GM21717 (cell line): ENCODE measurements at regions not wholly inside any gene's neighbourhood (a gene's known extent, or its start where the extent isn't known, plus 50 kb on each side); places are given as distances from the start of the nearest gene placed in this dataset.

Source experiments
- ATAC-seq: cut with Tn5 transposase; IDR thresholded peaks from one replicate; pipeline ENCODE4 v1.9.1; 2021; ENCODE audit warnings: mild to moderate bottlenecking, moderate library complexity; ENCODE audit not compliant: unreplicated experiment

GRCh38 chr3:159852821-159853505, 135.7 kb upstream of the IL12A start:
- ATAC-seq, result no peak

DNA sequence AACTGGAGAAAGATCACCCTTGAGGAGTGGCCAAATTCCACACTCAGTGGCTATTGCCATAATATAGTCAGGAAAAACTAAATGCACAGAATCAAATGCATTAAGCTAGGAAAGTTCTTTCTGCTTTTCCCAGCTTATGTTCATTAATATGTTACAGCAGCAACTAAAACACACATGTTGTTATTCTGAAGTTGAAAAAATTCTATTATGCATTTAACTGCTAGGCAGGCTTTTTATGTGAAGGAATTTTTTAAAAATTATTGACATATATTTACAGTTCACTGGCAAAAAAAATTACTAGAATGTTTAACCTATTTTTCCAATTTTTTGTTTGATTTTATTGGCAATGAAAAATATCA, 135.2 kb upstream of the IL12A start:
- ATAC-seq, result no peak

GRCh38 chr3:159854500-159855124, 134.0 kb upstream of the IL12A start:
- no peak for ATAC-seq

GRCh38 chr3:159855599-159856346, 132.9 kb upstream of the IL12A start:
- no peak for ATAC-seq

DNA sequence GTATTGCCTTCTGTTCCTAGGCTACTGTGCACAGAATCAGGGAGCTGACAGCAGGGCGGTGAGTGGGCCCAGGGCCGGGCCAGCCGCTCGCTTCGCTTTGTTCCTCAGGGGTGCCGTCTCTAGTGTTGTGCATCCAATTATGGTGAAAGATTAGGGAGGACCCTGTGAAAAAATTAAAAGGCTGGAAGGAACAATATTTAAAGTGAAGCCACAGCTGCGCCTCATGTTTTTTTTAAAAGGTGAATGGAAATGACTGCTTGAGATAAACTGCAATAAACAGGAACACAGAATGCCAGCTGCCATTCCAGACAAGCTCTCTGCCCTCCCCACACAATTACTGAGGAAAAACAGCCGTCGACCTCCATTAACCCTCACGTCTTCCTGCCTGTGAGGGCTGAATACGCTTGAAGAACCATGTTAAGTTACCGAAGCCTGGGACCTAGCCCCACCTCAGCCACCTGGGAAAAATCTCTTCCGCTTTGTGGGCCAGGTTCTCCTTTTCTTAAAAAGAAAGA, 132.0 kb upstream of the IL12A start:
- ATAC-seq, result no peak

- no peak for ATAC-seq
Measured at GRCh38 chr3:159857840-159858239, 130.8 kb upstream of the IL12A start.

- ATAC-seq, result no peak
Measured at GRCh38 chr3:159858650-159859049, 130.0 kb upstream of the IL12A start.

DNA sequence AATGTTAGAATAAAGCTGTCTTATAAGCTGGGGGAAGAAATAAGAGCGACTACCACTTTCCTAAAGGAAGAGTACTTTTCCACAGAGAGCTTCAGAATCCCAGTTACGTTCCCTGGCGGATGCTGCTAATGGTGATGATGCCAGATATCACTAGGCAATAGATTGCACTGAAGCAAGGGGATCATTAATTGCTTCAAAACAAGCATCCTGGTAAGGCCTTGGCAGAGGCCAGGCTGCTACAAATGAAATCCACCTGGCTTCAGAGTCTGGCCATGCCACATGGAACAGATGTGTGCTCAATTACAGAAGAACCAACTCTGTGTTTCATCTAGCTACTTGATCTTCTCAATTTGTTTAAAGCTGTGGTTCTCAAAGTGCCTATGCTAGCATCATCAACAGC, 129.2 kb upstream of the IL12A start:
- ATAC-seq, result no peak

GRCh38 chr3:159859836-159860235, 128.8 kb upstream of the IL12A start:
- ATAC-seq, result no peak

DNA sequence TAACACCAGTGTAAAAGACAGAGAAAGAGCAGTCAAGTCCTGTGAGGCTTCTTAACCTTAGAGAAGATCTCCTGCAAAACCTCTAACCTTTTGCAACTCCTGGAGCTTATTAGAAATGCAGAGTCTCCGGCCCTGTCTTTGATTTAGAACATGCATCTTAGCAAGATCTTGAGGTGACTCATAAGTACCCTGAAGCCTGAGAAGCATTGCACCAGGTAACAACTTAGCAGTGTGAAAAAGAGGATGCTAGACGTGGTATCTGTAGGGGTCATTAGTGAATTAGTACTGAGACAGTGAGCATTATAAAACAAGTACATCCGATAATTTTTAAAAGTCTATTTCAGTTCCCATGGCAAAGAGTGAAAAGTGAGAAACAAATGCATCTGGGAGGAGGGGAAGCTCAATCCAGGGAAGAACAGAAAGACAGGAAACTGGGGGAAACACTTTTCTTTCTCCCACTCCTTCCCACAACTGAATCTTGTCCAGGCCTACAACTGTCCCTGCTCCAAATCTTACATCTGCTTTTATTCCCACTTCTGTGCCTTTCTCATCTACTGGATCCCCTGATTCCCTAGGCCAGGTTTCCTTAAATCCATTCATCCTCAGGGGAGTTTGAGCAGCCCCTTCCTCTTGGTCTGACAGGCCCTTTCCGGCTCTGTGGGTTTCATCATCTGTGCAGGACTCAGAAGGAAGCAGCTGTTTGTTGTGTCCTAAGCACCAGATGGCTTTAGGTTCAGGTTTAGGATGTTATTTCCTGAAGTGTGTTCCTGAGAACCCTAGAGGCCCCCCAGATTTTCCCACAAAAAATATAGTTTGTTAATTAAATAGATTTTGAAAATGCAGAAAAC, 128.1 kb upstream of the IL12A start:
- ATAC-seq, result no peak

DNA sequence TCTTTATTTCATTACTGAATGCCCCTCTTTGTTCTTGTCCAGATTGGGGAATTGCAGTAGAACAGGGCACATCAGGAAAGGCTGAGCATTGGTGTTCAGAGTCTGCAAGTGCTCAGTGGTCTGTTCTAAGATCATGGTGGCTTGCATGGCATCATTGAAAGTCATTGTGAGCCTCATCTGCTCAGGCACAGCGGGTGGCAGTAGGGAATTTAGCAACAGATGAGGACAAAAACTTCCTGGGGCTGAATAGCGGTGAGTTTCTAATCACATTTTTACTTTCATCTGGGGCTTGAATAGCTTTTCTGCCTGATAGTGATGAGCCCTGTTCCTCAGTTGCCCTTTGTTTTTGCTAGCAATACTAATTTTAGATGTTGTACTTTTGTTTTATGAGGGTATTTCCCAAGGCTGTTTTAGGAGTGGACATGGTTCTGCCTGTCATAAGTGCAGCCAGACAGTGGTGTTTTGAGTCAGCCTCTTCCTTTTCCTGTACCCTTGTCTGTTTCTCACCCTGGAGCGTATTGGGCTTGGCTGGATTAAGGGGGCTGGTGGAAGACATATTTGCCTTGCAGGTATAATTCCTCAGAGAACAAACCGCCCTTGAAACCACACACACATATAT, 127.2 kb upstream of the IL12A start:
- peak; percentile 71 for ATAC-seq

- no peak for ATAC-seq
Measured at GRCh38 chr3:159865041-159865579, 123.5 kb upstream of the IL12A start.

GRCh38 chr3:159866201-159866746, 122.4 kb upstream of the IL12A start:
- ATAC-seq, result no peak

GRCh38 chr3:159867372-159867771, 121.3 kb upstream of the IL12A start:
- ATAC-seq, result no peak

GRCh38 chr3:159870723-159871122, 117.9 kb upstream of the IL12A start:
- no peak for ATAC-seq

- ATAC-seq, result no peak
Measured at GRCh38 chr3:159872374-159873109, 116.1 kb upstream of the IL12A start.

DNA sequence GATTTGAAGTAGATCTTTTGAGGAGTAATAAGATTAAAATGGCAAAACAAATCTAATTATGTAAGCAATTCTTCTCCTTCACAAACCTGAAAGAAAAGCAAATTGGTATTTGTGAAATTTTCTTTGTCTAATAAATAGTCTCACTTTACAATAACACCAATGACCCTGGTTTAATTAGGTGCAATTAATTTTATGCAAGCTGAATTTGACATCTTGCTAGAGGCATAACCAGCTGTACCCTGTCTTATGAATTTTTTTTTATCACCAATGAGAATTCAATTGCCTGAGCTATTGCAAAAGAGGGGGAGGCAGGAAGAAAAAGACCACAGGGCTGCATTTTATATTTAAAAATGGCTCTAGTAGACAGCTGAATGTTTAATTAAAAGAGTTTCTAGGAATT, 113.5 kb upstream of the IL12A start:
- ATAC-seq, result no peak

DNA sequence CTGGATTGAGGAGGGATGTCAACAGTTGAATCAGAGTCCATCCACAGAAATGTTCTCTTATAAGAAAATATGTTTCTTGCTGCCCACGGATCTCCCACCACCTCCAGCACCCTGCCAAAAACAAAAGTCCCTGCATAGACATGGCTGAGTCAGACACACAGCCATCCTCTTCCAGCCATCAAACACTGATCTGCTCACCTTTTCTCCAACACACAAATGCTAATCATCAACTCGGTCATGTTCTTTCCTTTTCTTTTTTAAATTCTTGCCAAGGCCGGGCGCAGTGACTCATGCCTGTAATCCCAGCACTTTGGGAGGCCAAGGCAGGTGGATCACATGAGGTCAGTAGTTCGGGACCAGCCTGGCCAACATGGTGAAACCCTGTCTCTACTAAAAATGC, 110.7 kb upstream of the IL12A start:
- ATAC-seq, result no peak

DNA sequence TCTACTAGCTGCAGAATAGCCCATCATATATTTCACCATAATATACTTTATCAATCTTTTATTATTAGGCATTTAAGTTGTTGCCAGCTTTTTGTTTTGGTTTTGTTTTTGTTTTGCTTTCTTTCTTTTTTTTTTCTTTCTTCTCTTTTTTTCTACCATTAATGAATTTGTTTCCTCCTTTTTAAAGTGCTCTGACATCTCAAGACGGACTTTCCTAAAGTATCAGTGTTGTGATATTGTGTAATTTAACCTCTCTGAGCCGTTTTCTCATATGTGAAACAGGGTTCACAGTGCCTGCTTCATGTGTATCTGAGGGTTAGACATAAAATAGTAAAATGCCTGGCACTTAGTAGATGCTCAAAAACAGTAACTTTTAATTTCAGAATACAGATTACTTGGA, 109.5 kb upstream of the IL12A start:
- ATAC-seq, result no peak
